ENCODE measurements at regions not wholly inside any gene's neighbourhood (a gene's known extent, or its start where the extent isn't known, plus 50 kb on each side); places are given as distances from the start of the nearest gene placed in this dataset.
"Not testable (repeated sequence)": the region's sequence is repeated elsewhere in the genome, so short reads cannot be mapped to it uniquely, and the experiment has no call there.

DNA sequence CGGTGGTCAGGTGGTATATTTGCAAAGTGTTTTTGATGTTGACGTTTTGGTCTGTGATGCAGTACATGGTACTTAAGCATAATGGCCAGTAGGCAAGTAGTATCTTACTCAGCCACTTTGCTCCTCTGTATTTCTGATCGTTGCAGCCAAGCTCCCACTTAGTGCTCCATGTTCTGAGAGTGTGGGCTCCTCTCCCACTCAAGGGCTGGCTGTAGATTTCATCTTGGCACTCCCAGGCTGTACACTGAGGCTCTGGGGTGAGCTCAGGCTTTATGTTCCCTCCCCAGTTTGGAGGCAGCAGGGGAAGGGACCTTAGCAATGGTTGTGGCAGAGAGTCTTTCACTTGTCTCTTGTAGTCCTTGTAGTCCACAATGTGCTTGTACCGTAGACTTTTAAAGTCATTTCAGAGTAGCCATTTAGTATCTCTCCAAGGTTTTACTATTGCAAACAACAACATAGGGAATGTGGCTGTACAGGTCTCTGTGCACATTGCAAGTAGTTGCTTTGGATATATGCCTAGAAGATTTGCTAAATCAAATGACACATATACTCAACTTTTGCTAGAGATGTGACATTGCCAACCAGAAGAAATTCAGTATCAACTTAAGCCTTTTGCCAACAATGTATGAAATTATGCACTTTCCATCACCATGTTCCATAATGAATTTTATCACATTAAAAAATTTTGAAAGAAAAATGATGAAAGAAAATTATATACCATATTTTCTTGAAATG, 304.3 kb upstream of the CTNND2 start:
- in situ Hi-C loops (cut with HindIII; ENCODE audit: low sequenced_read_pairs) = no loop called here

- in situ Hi-C loops (cut with HindIII; ENCODE audit: low sequenced_read_pairs) = no loop called here
Observed at GRCh38 chr5:12204761-12205160, 300.5 kb upstream of the CTNND2 start.

- in situ Hi-C loops (cut with HindIII; ENCODE audit: low sequenced_read_pairs) = no loop called here
Observed at GRCh38 chr5:12193536-12193935, 289.3 kb upstream of the CTNND2 start.

GRCh38 chr5:12183003-12183402, 278.8 kb upstream of the CTNND2 start:
- in situ Hi-C loops (cut with HindIII; ENCODE audit: low sequenced_read_pairs) = no loop called here

- in situ Hi-C loops (cut with HindIII; ENCODE audit: low sequenced_read_pairs) = no loop called here
Observed at GRCh38 chr5:12177851-12178250, 273.6 kb upstream of the CTNND2 start.

- in situ Hi-C loops (cut with HindIII; ENCODE audit: low sequenced_read_pairs) = no loop called here
Observed at GRCh38 chr5:12177225-12177624, 273.0 kb upstream of the CTNND2 start.

GRCh38 chr5:12175914-12176585, 271.8 kb upstream of the CTNND2 start:
- in situ Hi-C loops (cut with HindIII; ENCODE audit: low sequenced_read_pairs) = no loop called here

DNA sequence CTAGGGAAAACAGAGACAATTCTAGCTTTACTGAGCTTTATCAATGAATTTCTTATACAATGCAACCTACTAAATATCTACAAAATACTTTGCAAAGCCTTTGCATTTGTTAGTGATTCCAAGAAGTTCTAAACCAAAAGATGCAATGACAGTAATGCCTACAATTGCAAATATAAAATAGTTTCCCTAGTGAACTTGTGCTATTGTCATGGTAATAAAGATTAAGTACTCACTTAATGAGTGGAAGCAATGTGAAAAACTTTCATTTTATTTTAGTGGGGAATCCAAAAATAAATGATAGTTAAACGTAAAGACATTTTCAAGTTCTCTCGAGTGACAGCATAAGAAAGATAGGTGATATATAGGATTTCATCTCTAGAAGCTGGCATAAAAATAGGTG, 270.5 kb upstream of the CTNND2 start:
- in situ Hi-C loops (cut with HindIII; ENCODE audit: low sequenced_read_pairs) = no loop called here

- in situ Hi-C loops (cut with HindIII; ENCODE audit: low sequenced_read_pairs) = no loop called here
Observed at GRCh38 chr5:12169536-12169935, 265.3 kb upstream of the CTNND2 start.

- in situ Hi-C loops (cut with HindIII; ENCODE audit: low sequenced_read_pairs) = no loop called here
Observed at GRCh38 chr5:12162863-12163262, 258.6 kb upstream of the CTNND2 start.

DNA sequence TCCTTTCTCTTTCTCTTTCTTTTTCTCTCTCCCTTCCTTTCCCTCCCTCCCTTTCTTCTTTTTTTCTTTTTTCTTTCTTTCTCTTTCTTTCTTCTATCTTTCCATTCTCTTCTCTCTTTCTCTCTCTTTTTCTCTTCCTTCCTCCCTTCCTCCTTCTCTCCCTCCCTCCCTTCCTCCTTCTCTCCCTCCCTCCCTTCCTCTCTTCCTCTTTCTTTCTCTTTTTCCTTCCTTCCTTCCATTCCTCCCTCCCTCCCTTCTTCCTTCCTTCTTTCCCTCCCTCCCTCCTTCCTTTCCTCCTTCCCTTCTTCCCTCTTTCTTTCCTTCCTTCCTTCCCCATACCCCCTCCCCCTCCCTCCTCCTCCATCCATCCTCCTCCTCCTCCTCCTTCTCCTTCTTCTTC, 243.3 kb upstream of the CTNND2 start:
- in situ Hi-C loops (cut with HindIII; ENCODE audit: low sequenced_read_pairs) = no loop called here

- in situ Hi-C loops (cut with HindIII; ENCODE audit: low sequenced_read_pairs) = no loop called here
Observed at GRCh38 chr5:12141496-12141895, 237.2 kb upstream of the CTNND2 start.

DNA sequence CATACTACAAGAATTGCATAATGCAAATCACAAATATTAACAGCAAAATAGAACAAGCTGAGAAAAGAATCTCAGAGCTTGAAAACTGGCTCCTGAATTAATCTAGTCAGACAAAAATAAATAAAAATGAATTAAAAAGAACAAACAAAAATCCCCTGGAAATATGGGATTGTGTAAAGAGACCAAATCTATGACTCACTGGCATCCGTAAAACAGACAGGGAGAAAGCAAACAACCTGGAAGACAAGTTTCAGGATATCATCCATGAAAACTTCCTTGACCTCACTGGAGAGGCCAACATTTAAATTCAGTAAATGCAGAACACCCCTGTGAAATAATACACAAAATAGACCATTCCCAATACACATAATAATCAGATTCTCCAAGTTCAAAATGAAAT, 229.3 kb upstream of the CTNND2 start:
- in situ Hi-C loops (cut with HindIII; ENCODE audit: low sequenced_read_pairs) = no loop called here

GRCh38 chr5:12131020-12131419, 226.8 kb upstream of the CTNND2 start:
- in situ Hi-C loops (cut with HindIII; ENCODE audit: low sequenced_read_pairs) = not testable (repeated sequence)

DNA sequence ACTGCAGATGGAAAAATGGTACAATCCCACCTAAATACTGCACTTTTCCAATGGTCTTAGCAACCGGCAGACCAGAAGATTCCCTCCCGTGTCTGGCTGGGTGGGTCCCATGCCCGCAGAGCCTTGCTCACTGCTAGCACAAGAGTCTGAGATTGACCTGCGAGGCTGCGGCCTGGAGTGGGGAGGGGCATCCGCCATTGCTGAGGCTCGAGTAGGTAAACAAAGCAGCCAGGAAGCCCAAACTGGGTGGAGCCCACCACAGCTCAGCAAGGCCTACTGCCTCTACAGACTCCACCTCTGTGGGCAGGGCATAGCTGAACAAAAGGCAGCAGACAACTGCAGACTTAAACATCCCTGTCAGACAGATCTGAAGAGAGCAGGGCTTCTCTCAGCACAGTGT, 221.6 kb upstream of the CTNND2 start:
- in situ Hi-C loops (cut with HindIII; ENCODE audit: low sequenced_read_pairs) = no loop called here

GRCh38 chr5:12119657-12120056, 215.4 kb upstream of the CTNND2 start:
- in situ Hi-C loops (cut with HindIII; ENCODE audit: low sequenced_read_pairs) = no loop called here

DNA sequence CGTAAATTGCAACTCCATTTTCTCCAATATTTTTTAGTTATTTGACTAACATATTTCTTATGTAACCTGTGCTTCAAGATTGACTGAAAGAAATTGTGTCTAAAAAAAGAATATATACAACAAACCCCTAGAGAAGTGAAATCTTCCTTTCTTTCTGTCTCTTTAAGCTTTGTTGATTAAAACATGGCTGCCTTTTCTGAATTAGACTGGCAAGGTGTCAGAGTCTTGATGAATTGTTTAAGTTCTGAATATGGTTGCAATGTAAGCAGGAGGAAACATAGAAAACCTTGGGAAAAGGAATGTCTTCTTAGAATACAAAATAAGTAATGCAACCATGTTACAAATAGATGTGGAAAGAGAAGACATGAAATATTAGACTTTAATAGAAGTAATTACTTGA, 209.8 kb upstream of the CTNND2 start:
- in situ Hi-C loops (cut with HindIII; ENCODE audit: low sequenced_read_pairs) = no loop called here

GRCh38 chr5:12113062-12113461, 208.8 kb upstream of the CTNND2 start:
- in situ Hi-C loops (cut with HindIII; ENCODE audit: low sequenced_read_pairs) = no loop called here

DNA sequence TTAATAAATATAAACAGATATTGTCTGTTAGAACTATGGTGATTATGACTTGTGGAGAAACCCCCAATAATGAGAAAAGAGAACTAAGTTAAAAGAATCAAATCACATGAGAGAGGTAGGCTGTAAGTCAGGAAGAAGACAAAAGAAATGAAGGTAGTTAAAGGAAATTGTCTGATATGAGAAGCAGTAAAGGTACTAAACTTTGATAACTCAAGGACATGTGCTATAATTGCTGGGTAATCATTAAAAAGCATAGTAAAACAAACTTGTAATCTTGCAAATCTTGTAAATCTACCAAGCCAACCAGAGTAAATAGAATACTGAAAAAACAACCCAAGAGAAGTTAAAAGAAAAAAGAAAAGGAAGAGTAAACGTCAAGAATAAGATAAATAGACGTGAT, 207.0 kb upstream of the CTNND2 start:
- in situ Hi-C loops (cut with HindIII; ENCODE audit: low sequenced_read_pairs) = no loop called here

GRCh38 chr5:12110629-12111028, 206.4 kb upstream of the CTNND2 start:
- in situ Hi-C loops (cut with HindIII; ENCODE audit: low sequenced_read_pairs) = no loop called here

DNA sequence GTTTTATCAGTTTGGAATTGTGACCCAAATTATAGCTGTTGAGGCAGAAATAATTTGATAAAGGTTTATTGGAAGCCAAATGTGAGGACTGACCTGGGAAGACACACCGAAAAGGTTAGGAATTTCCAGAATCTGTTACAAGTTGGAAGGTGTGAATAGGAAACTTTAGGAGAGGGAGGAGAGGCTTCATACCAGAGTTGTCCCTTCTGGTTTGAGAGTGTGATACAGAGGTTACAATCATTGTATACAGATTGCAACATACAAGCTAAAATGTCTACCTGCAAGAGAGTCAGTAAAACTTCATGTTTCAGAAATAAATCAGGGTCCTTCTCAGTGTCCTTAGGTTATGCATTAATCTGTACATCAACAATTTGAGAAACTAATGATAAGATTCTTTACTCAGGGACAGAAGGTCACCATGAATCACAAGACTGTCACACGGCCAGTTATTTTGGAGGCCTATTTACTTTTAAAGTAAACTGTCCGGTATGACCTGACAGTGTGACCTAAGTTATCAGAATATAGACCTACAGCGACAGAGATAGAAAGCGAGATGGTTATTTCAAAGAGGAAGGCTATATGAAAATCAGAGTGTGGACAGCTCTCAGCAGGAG, 204.9 kb upstream of the CTNND2 start:
- in situ Hi-C loops (cut with HindIII; ENCODE audit: low sequenced_read_pairs) = no loop called here

GRCh38 chr5:12102151-12102550, 197.9 kb upstream of the CTNND2 start:
- in situ Hi-C loops (cut with HindIII; ENCODE audit: low sequenced_read_pairs) = no loop called here

Data from endothelial cell of hepatic sinusoid (primary cell).